SH-SY5Y (cell line): ENCODE measurements at regions not wholly inside any gene's neighbourhood (a gene's known extent, or its start where the extent isn't known, plus 50 kb on each side); places are given as distances from the start of the nearest gene placed in this dataset.

Experiments used
- GATA2 ChIP-seq: IDR thresholded peaks from 2 replicates; pipeline ENCODE4 v1.6.1; 2011; ENCODE audit warnings: mild to moderate bottlenecking, low read depth, low read length
- GATA3 ChIP-seq: IDR thresholded peaks from 2 replicates; pipeline ENCODE4 v1.6.1; 2011; ENCODE audit warnings: low read depth, mild to moderate bottlenecking, low read length, moderate library complexity

- TF ChIP-seq GATA3 (no peak), GATA2 (no peak)
Observed at GRCh38 chr2:209046163-209046562, 377.7 kb upstream of the MAP2 start.
